ENCODE measurements at regions not wholly inside any gene's neighbourhood (a gene's known extent, or its start where the extent isn't known, plus 50 kb on each side); places are given as distances from the start of the nearest gene placed in this dataset.
"Not testable (repeated sequence)": the region's sequence is repeated elsewhere in the genome, so short reads cannot be mapped to it uniquely, and the experiment has no call there.

- DNase-seq: not testable (repeated sequence)
Measured at GRCh38 chr17:45592433-45592923, 102.0 kb upstream of the PLEKHM1 start.

GRCh38 chr17:45596347-45596746, 105.8 kb upstream of the PLEKHM1 start:
- DNase-seq: not testable (repeated sequence)

GRCh38 chr17:45600052-45601012, 109.8 kb upstream of the PLEKHM1 start:
- DNase-seq: not testable (repeated sequence)

GRCh38 chr17:45601013-45601412, 110.5 kb upstream of the PLEKHM1 start:
- not testable (repeated sequence) for DNase-seq

GRCh38 chr17:45601605-45602539, 111.4 kb upstream of the PLEKHM1 start:
- not testable (repeated sequence) for DNase-seq

- DNase-seq: not testable (repeated sequence)
Measured at GRCh38 chr17:45605751-45606150, 115.2 kb upstream of the PLEKHM1 start.

GRCh38 chr17:45619984-45620405, 129.5 kb upstream of the PLEKHM1 start:
- not testable (repeated sequence) for DNase-seq

- not testable (repeated sequence) for DNase-seq
Measured at GRCh38 chr17:45620468-45620867, 129.9 kb upstream of the PLEKHM1 start.

GRCh38 chr17:45621087-45621486, 130.6 kb upstream of the PLEKHM1 start:
- not testable (repeated sequence) for DNase-seq

- not testable (repeated sequence) for DNase-seq
Measured at GRCh38 chr17:45622295-45622694, 131.8 kb upstream of the PLEKHM1 start.

GRCh38 chr17:45628019-45628418, 137.5 kb upstream of the PLEKHM1 start:
- no peak for DNase-seq

- no peak for DNase-seq
Measured at GRCh38 chr17:45631941-45632340, 141.4 kb upstream of the PLEKHM1 start.

GRCh38 chr17:45639297-45639849, 144.7 kb upstream of the CRHR1 start:
- DNase-seq: no peak

GRCh38 chr17:45640141-45640850, 143.8 kb upstream of the CRHR1 start:
- no peak for DNase-seq

- DNase-seq: no peak
Measured at GRCh38 chr17:45641541-45641940, 142.6 kb upstream of the CRHR1 start.

- DNase-seq: no peak
Measured at GRCh38 chr17:45643591-45643990, 140.5 kb upstream of the CRHR1 start.

- DNase-seq: not testable (repeated sequence)
Measured at GRCh38 chr17:45644637-45645036, 139.5 kb upstream of the CRHR1 start.

- DNase-seq: no peak
Measured at GRCh38 chr17:45645330-45645729, 138.8 kb upstream of the CRHR1 start.

GRCh38 chr17:45646288-45646988, 137.7 kb upstream of the CRHR1 start:
- no peak for DNase-seq

- no peak for DNase-seq
Measured at GRCh38 chr17:45648642-45649041, 135.5 kb upstream of the CRHR1 start.

GRCh38 chr17:45649796-45650195, 134.3 kb upstream of the CRHR1 start:
- DNase-seq: no peak

All from NCI-H1092 (cell line).